ENCODE measurements at regions not wholly inside any gene's neighbourhood (a gene's known extent, or its start where the extent isn't known, plus 50 kb on each side); places are given as distances from the start of the nearest gene placed in this dataset.

DNA sequence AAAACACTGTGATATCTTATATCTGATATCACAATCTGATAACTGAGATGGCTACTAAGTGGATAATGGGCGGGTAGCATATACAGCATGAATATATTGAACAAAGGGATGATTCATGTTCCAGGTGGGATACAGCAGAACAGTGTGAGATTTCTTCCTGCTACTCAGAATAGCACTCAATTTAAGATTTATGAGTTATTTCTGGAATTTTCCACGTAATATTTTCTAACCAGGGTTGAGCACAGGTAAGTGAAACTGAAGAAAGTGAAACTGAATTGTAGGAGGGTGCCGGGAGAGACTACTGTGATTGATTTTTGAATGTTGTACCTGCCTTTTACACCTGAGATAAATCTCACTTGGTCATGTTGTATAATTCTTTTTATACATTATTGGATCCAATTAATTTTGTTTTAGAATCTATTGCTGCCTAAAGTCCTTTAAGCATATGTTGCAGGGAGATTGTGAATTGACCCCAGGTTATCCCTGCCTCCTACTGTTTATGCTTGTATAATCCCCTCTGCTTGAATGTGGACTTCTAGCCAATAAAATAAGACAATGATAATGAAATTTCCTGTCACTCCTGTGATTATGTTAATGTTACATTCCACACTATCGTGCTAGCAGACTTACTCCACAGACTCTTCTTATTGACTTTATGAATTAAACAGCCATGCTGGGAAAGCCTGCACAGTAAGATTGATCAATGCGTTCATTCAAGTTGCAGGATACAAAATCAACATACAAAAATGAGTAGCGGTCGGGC lies 67.6 kb upstream of the RBBP8 start:
- no peak overlapping the region for H3K27ac Mint-ChIP-seq
- H3K27me3 Mint-ChIP-seq: peaks cover 68 to 72% of the 10 kb centered on the region in 2 donors
- no peaks in the 10 kb centered on the region for H3K9me3 Mint-ChIP-seq
- H3K4me1 Mint-ChIP-seq (ENCODE audit: low read depth in 2 of 2): no peaks in the 10 kb centered on the region
- H3K36me3 Mint-ChIP-seq (ENCODE audit: insufficient read depth): no peaks in the 10 kb centered on the region
- H3K4me3 Mint-ChIP-seq: no peak overlapping the region
- ATAC-seq (replicated peaks) (no peak), DNase-seq (no peak)

DNA sequence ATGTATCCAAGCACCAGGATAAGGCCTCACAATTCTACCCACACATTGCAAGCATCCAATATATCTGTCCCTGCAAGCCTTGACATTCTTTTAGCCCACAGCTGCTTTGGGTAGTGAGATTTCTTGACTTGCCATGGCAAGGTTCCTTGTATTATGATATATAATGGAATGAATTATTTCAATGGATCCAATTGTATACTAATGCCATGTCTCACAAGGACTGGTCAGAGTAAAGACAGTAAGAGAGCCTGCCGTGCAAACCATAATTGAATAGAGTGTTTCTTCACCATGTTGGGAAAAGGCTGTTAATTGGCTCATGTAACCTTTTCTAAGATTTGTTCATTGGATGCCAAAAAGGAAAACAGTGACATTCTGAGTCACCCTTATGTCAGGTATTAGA lies 64.3 kb upstream of the RBBP8 start:
- no peak for ATAC-seq (replicated peaks)
- Mint-ChIP-seq H3K4me1 (ENCODE audit: low read depth in 2 of 2) (peaks cover 0 to 6% of the 10 kb centered on the region in 2 donors), H3K27me3 (peaks cover 54 to 61% of the 10 kb centered on the region in 2 donors), H3K36me3 (ENCODE audit: insufficient read depth) (no peaks in the 10 kb centered on the region), H3K9me3 (no peaks in the 10 kb centered on the region), H3K4me3 (no peak overlapping the region), H3K27ac (no peak overlapping the region)
- no peak for DNase-seq

DNA sequence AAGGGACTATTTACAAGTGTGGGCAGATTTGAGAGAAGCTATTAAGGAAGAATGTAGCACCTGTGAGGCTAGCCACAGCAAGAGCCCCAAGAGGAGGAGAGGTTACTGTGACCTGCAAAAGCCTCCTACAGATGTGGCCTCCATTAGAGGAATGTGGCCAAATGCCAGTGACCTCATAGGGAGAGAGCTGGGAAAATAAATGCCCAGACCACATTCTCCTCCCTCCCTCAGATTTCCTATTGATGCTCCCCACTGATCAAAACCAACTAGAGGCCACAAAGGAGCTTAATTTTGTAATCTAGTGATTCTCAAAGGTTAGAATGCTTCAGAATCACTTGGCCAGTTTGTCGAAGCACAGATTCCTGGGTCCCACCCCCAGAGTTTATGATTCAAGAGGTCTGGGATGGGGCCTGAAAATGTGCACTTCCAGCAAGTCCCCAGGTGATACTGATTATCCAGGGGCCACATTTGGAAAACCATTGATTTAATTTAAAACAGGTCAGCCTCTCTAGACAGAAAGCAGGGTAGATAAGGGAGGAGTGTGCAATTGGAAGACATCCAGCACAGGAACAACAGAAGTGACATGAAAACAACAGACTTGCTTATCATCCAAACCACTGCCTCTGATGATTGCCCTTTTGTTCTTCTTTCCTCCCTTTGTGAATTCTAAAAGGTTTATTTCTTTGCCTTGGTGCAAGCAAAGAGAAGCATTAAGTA lies 61.2 kb upstream of the RBBP8 start:
- Mint-ChIP-seq H3K4me3 (no peak overlapping the region), H3K27ac (no peak overlapping the region)
- DNase-seq: no peak

GRCh38 chr18:22872900-22873537 lies 60.1 kb upstream of the RBBP8 start:
- H3K36me3 Mint-ChIP-seq (ENCODE audit: insufficient read depth): no peaks in the 10 kb centered on the region
- no peaks in the 10 kb centered on the region for H3K9me3 Mint-ChIP-seq
- peak overlapping the region in 1 of 2 donors; percentile 22 for H3K4me3 Mint-ChIP-seq
- H3K27me3 Mint-ChIP-seq: peaks cover 14 to 30% of the 10 kb centered on the region in 2 donors
- DNase-seq (no peak), ATAC-seq (replicated peaks) (peak; percentile 56)
- H3K27ac Mint-ChIP-seq: peak overlapping the region in 1 of 2 donors; percentile 16
- H3K4me1 Mint-ChIP-seq (ENCODE audit: low read depth in 2 of 2): peaks cover 0 to 6% of the 10 kb centered on the region in 2 donors

More for the DNA sequence above, 61.2 kb upstream of the RBBP8 start:
- no peak for ATAC-seq (replicated peaks)
- H3K4me1 Mint-ChIP-seq (ENCODE audit: low read depth in 2 of 2): peaks cover 0 to 6% of the 10 kb centered on the region in 2 donors
- H3K27me3 Mint-ChIP-seq: peaks cover 25 to 37% of the 10 kb centered on the region in 2 donors
- no peaks in the 10 kb centered on the region for H3K36me3 Mint-ChIP-seq (ENCODE audit: insufficient read depth)
- H3K9me3 Mint-ChIP-seq: no peaks in the 10 kb centered on the region

DNA sequence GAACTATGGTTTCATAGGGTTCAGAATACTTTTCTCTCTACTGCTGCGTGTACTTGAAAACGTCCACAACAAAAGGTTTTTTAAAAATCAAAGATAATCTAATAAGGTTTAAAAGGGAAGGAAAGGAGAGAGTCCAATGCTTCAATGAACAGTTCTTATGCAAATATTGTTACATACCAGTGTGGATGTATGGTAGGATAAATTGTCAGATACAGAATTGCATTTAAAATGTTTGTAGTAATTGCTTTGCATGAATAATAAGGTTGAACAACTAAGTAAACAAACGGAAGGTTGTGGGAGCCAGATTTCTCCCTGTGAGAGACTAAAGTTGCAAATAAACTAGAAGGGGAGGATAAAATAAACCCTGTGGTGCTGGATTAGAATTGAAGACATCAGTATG lies 53.8 kb upstream of the RBBP8 start:
- H3K36me3 Mint-ChIP-seq (ENCODE audit: insufficient read depth): no peaks in the 10 kb centered on the region
- DNase-seq: no peak
- H3K27ac Mint-ChIP-seq: no peak overlapping the region
- no peaks in the 10 kb centered on the region for H3K9me3 Mint-ChIP-seq
- H3K4me1 Mint-ChIP-seq (ENCODE audit: low read depth in 2 of 2): no peaks in the 10 kb centered on the region
- peaks cover 7 to 26% of the 10 kb centered on the region in 2 donors for H3K27me3 Mint-ChIP-seq
- ATAC-seq (replicated peaks): no peak
- no peak overlapping the region for H3K4me3 Mint-ChIP-seq

DNA sequence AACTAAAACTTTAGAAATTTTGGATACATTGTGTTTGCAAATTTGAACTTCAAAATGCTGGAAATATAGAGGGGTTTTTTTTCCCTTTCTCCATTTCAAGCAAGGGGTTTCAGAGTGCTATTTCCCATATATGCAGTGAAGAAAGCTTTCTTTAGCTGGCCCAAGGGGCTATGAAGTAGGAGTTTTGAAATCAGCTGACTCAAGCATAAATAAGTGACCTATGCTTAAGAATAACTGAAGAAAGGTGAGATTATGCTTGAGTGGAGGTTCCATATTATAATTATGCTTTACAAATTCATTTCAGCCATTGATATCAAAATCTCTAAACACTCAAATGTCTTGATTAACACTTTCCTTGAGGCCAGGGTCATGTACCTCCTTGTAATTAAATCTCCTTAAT lies 51.0 kb upstream of the RBBP8 start:
- ATAC-seq (replicated peaks): no peak
- Mint-ChIP-seq H3K4me1 (ENCODE audit: low read depth in 2 of 2) (no peaks in the 10 kb centered on the region), H3K36me3 (ENCODE audit: insufficient read depth) (no peaks in the 10 kb centered on the region), H3K9me3 (no peaks in the 10 kb centered on the region), H3K27ac (no peak overlapping the region), H3K4me3 (no peak overlapping the region), H3K27me3 (peaks cover 35 to 45% of the 10 kb centered on the region in 2 donors)
- DNase-seq: no peak

DNA sequence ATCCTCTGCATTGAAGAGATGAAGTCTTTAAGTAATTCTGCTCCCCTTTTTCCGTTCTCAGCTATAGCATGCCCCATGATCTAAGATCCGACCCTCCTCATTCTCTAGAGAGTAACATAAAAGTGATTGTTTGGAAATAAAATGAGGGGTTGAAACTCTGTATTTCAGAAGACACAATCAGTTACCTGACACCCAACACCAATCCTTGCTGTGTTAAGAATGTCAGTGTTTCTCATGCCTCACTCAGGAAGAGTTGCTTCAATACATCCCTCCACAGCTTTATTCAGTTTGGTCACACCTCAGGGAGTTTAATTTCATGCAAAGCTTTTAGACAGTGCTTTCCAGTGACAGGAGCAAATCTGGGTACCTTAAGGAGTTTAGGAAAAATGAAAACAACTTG lies 49.9 kb upstream of the RBBP8 start:
- Mint-ChIP-seq H3K4me3 (no peak overlapping the region), H3K27me3 (peaks cover 44 to 53% of the 10 kb centered on the region in 2 donors), H3K9me3 (no peaks in the 10 kb centered on the region), H3K27ac (no peak overlapping the region), H3K4me1 (ENCODE audit: low read depth in 2 of 2) (no peaks in the 10 kb centered on the region), H3K36me3 (ENCODE audit: insufficient read depth) (no peaks in the 10 kb centered on the region)
- DNase-seq: no peak
- ATAC-seq (replicated peaks): no peak

Measured in effector memory CD8-positive, alpha-beta T cell (primary cell).